ENCODE measurements at regions not wholly inside any gene's neighbourhood (a gene's known extent, or its start where the extent isn't known, plus 50 kb on each side); places are given as distances from the start of the nearest gene placed in this dataset.

GRCh38 chr14:99117671-99118045 lies 154.3 kb downstream of the BCL11B start:
- TF ChIP-seq CTCF (IDR thresholded peaks at IDR 0.05) = no peak
- TF ChIP-seq ZFX (IDR thresholded peaks at IDR 0.05; ENCODE audit: borderline replicate concordance) = no peak
